H1 (cell line): ENCODE measurements at regions not wholly inside any gene's neighbourhood (a gene's known extent, or its start where the extent isn't known, plus 50 kb on each side); places are given as distances from the start of the nearest gene placed in this dataset.

Experiments used
- GTF2F1 ChIP-seq: IDR thresholded peaks from 2 replicates; pipeline ENCODE4 v1.6.1; 2012; ENCODE audit warnings: low read depth, low read length, improper control_type of control experiment, borderline replicate concordance
- NANOG ChIP-seq: IDR thresholded peaks from 2 replicates; pipeline ENCODE4 v1.6.1; 2011; ENCODE audit warnings: low read length, low read depth, mild to moderate bottlenecking, inconsistent platforms; ENCODE audit not compliant: insufficient read depth, poor library complexity, severe bottlenecking
- SIN3A ChIP-seq, 2 experiments: IDR thresholded peaks in 1 of 2; conservative IDR thresholded peaks in 1 of 2; 2 replicates each; pipeline ENCODE4 v1.6.1; 2011 to 2012; ENCODE audit warnings: low read length in 2 of 2, improper control_type of control experiment in 1 of 2, low read depth in 1 of 2, mild to moderate bottlenecking in 1 of 2
- TAF7 ChIP-seq: optimal IDR thresholded peaks from 2 replicates; pipeline ENCODE3; 2011; ENCODE audit warnings: low read depth, mild to moderate bottlenecking, inconsistent platforms, low read length, moderate library complexity, borderline replicate concordance
- TF ChIP-seq, protein P1 (sequence below): IDR thresholded peaks from 2 replicates; pipeline ENCODE4 v1.6.1; 2012; ENCODE audit warnings: low read length, inconsistent platforms

DNA sequence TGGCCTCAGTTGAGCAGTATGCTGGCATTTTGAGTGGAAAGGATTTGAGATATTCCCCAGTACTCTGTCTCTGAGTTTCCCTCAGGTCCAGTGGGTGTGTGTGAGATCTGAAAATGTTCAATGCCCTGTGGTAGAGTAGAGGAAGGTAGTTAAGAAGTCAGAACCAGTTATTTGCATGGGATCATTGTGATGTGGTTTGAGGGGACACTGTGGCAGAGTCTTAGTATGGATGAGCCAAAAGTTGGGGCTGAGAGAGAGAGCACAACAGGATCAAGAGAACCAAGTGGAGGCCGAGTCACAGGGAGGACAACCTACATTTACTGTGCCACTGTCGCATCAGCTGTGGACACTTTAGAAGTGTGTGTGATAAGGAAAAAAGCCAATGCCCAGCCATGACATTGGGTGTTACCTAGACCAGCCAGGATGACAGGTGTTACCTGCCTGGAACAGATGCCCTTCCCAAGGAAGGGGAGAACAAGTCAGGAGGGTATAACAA, 128.9 kb upstream of the IL12B start (continued):
- TF ChIP-seq SIN3A (conservative IDR thresholded peaks at IDR 0.05 in 1 of 2, IDR thresholded peaks at IDR 0.05 in 1 of 2; ENCODE audit: low read depth in 1 of 2, low read length in 2 of 2) (no peak), NANOG (no peak), GTF2F1 (no peak), TAF7 (no peak)
- TF ChIP-seq, protein P1, sequence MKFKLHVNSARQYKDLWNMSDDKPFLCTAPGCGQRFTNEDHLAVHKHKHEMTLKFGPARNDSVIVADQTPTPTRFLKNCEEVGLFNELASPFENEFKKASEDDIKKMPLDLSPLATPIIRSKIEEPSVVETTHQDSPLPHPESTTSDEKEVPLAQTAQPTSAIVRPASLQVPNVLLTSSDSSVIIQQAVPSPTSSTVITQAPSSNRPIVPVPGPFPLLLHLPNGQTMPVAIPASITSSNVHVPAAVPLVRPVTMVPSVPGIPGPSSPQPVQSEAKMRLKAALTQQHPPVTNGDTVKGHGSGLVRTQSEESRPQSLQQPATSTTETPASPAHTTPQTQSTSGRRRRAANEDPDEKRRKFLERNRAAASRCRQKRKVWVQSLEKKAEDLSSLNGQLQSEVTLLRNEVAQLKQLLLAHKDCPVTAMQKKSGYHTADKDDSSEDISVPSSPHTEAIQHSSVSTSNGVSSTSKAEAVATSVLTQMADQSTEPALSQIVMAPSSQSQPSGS: no peak
